ENCODE measurements at regions not wholly inside any gene's neighbourhood (a gene's known extent, or its start where the extent isn't known, plus 50 kb on each side); places are given as distances from the start of the nearest gene placed in this dataset.

GRCh38 chr2:129334128-129334527, 645.3 kb upstream of the RAB6C start:
- Histone ChIP-seq H3K79me2 (ENCODE audit: low read length) (no peaks in the 10 kb centered on the region), H3K4me2 (ENCODE audit: low read depth, low read length, poor library complexity, severe bottlenecking) (no peak overlapping the region), H4K20me1 (ENCODE audit: insufficient read depth, low read depth, low read length) (no peaks in the 10 kb centered on the region), H3K4me3 (ENCODE audit: low read length) (no peak overlapping the region), H3K4me1 (ENCODE audit: low read length) (no peaks in the 10 kb centered on the region), H3K27ac (ENCODE audit: low read length) (no peak overlapping the region), H3K9me2 (replicated peaks; ENCODE audit: insufficient read depth, low read length) (no peaks in the 10 kb centered on the region), H3K27me3 (ENCODE audit: low read length) (no peaks in the 10 kb centered on the region), H3K36me3 (ENCODE audit: insufficient read depth, low read length) (no peaks in the 10 kb centered on the region), H3K9me3 (ENCODE audit: low read length) (no peaks in the 10 kb centered on the region), H2AFZ (ENCODE audit: low read length) (no peak overlapping the region), H3K9ac (ENCODE audit: low read length) (no peak overlapping the region)
- no peak for DNase-seq

- Histone ChIP-seq H3K4me1 (ENCODE audit: low read length) (no peaks in the 10 kb centered on the region), H3K9me3 (ENCODE audit: low read length) (no peaks in the 10 kb centered on the region), H3K9ac (ENCODE audit: low read length) (no peak overlapping the region), H3K4me3 (ENCODE audit: low read length) (no peak overlapping the region), H3K36me3 (ENCODE audit: insufficient read depth, low read length) (no peaks in the 10 kb centered on the region), H3K79me2 (ENCODE audit: low read length) (no peaks in the 10 kb centered on the region), H4K20me1 (ENCODE audit: insufficient read depth, low read depth, low read length) (no peaks in the 10 kb centered on the region), H2AFZ (ENCODE audit: low read length) (no peak overlapping the region), H3K9me2 (replicated peaks; ENCODE audit: insufficient read depth, low read length) (no peaks in the 10 kb centered on the region), H3K4me2 (ENCODE audit: low read depth, low read length, poor library complexity, severe bottlenecking) (no peak overlapping the region), H3K27ac (ENCODE audit: low read length) (no peak overlapping the region), H3K27me3 (ENCODE audit: low read length) (no peaks in the 10 kb centered on the region)
- DNase-seq, result no peak
These were observed 644.6 kb upstream of the RAB6C start for GRCh38 chr2:129334696-129335410.

GRCh38 chr2:129336276-129336675, 643.2 kb upstream of the RAB6C start:
- no peak overlapping the region for H2AFZ ChIP-seq (ENCODE audit: low read length)
- DNase-seq, result no peak
- no peaks in the 10 kb centered on the region for H3K27me3 ChIP-seq (ENCODE audit: low read length)
- no peaks in the 10 kb centered on the region for H4K20me1 ChIP-seq (ENCODE audit: insufficient read depth, low read depth, low read length)
- no peaks in the 10 kb centered on the region for H3K4me1 ChIP-seq (ENCODE audit: low read length)
- H3K27ac ChIP-seq (ENCODE audit: low read length), result no peak overlapping the region
- no peak overlapping the region for H3K9ac ChIP-seq (ENCODE audit: low read length)
- H3K79me2 ChIP-seq (ENCODE audit: low read length), result no peaks in the 10 kb centered on the region
- no peak overlapping the region for H3K4me2 ChIP-seq (ENCODE audit: low read depth, low read length, poor library complexity, severe bottlenecking)
- H3K9me2 ChIP-seq (replicated peaks; ENCODE audit: insufficient read depth, low read length), result no peaks in the 10 kb centered on the region
- no peaks in the 10 kb centered on the region for H3K9me3 ChIP-seq (ENCODE audit: low read length)
- no peaks in the 10 kb centered on the region for H3K36me3 ChIP-seq (ENCODE audit: insufficient read depth, low read length)
- no peak overlapping the region for H3K4me3 ChIP-seq (ENCODE audit: low read length)

GRCh38 chr2:129337076-129337475, 642.4 kb upstream of the RAB6C start:
- no peaks in the 10 kb centered on the region for H3K9me3 ChIP-seq (ENCODE audit: low read length)
- H2AFZ ChIP-seq (ENCODE audit: low read length), result no peak overlapping the region
- H3K4me1 ChIP-seq (ENCODE audit: low read length), result no peaks in the 10 kb centered on the region
- DNase-seq, result no peak
- no peaks in the 10 kb centered on the region for H3K36me3 ChIP-seq (ENCODE audit: insufficient read depth, low read length)
- H3K4me3 ChIP-seq (ENCODE audit: low read length), result no peak overlapping the region
- no peaks in the 10 kb centered on the region for H3K79me2 ChIP-seq (ENCODE audit: low read length)
- no peaks in the 10 kb centered on the region for H3K9me2 ChIP-seq (replicated peaks; ENCODE audit: insufficient read depth, low read length)
- H3K27ac ChIP-seq (ENCODE audit: low read length), result no peak overlapping the region
- no peak overlapping the region for H3K9ac ChIP-seq (ENCODE audit: low read length)
- no peaks in the 10 kb centered on the region for H4K20me1 ChIP-seq (ENCODE audit: insufficient read depth, low read depth, low read length)
- no peak overlapping the region for H3K4me2 ChIP-seq (ENCODE audit: low read depth, low read length, poor library complexity, severe bottlenecking)
- no peaks in the 10 kb centered on the region for H3K27me3 ChIP-seq (ENCODE audit: low read length)

GRCh38 chr2:129345540-129345939, 633.9 kb upstream of the RAB6C start:
- no peaks in the 10 kb centered on the region for H4K20me1 ChIP-seq (ENCODE audit: insufficient read depth, low read depth, low read length)
- no peaks in the 10 kb centered on the region for H3K36me3 ChIP-seq (ENCODE audit: insufficient read depth, low read length)
- H3K4me3 ChIP-seq (ENCODE audit: low read length), result no peak overlapping the region
- H3K9me2 ChIP-seq (replicated peaks; ENCODE audit: insufficient read depth, low read length), result no peaks in the 10 kb centered on the region
- no peak overlapping the region for H3K27ac ChIP-seq (ENCODE audit: low read length)
- H3K9ac ChIP-seq (ENCODE audit: low read length), result no peak overlapping the region
- no peaks in the 10 kb centered on the region for H3K27me3 ChIP-seq (ENCODE audit: low read length)
- no peaks in the 10 kb centered on the region for H3K79me2 ChIP-seq (ENCODE audit: low read length)
- no peak overlapping the region for H2AFZ ChIP-seq (ENCODE audit: low read length)
- H3K4me1 ChIP-seq (ENCODE audit: low read length), result no peaks in the 10 kb centered on the region
- no peak for DNase-seq
- H3K9me3 ChIP-seq (ENCODE audit: low read length), result no peaks in the 10 kb centered on the region
- no peak overlapping the region for H3K4me2 ChIP-seq (ENCODE audit: low read depth, low read length, poor library complexity, severe bottlenecking)

- Histone ChIP-seq H3K4me1 (ENCODE audit: low read length) (no peaks in the 10 kb centered on the region), H3K79me2 (ENCODE audit: low read length) (no peaks in the 10 kb centered on the region), H4K20me1 (ENCODE audit: insufficient read depth, low read depth, low read length) (no peaks in the 10 kb centered on the region), H3K36me3 (ENCODE audit: insufficient read depth, low read length) (no peaks in the 10 kb centered on the region), H3K27ac (ENCODE audit: low read length) (no peak overlapping the region), H3K4me2 (ENCODE audit: low read depth, low read length, poor library complexity, severe bottlenecking) (no peak overlapping the region), H2AFZ (ENCODE audit: low read length) (no peak overlapping the region), H3K9me3 (ENCODE audit: low read length) (no peaks in the 10 kb centered on the region), H3K27me3 (ENCODE audit: low read length) (no peaks in the 10 kb centered on the region), H3K9me2 (replicated peaks; ENCODE audit: insufficient read depth, low read length) (no peaks in the 10 kb centered on the region), H3K4me3 (ENCODE audit: low read length) (no peak overlapping the region), H3K9ac (ENCODE audit: low read length) (no peak overlapping the region)
- peak; percentile 25 for DNase-seq
These were observed 631.8 kb upstream of the RAB6C start for GRCh38 chr2:129347486-129348217.

- no peak overlapping the region for H3K9ac ChIP-seq (ENCODE audit: low read length)
- no peaks in the 10 kb centered on the region for H3K9me2 ChIP-seq (replicated peaks; ENCODE audit: insufficient read depth, low read length)
- H3K36me3 ChIP-seq (ENCODE audit: insufficient read depth, low read length), result no peaks in the 10 kb centered on the region
- H3K27ac ChIP-seq (ENCODE audit: low read length), result no peak overlapping the region
- no peaks in the 10 kb centered on the region for H4K20me1 ChIP-seq (ENCODE audit: insufficient read depth, low read depth, low read length)
- H3K79me2 ChIP-seq (ENCODE audit: low read length), result no peaks in the 10 kb centered on the region
- H2AFZ ChIP-seq (ENCODE audit: low read length), result no peak overlapping the region
- no peak for DNase-seq
- 0 out of 2 replicates have a peak, but pooled peaks cover 2% of the 10 kb centered on the region for H3K27me3 ChIP-seq (ENCODE audit: low read length)
- H3K4me2 ChIP-seq (ENCODE audit: low read depth, low read length, poor library complexity, severe bottlenecking), result no peak overlapping the region
- H3K4me3 ChIP-seq (ENCODE audit: low read length), result no peak overlapping the region
- no peaks in the 10 kb centered on the region for H3K4me1 ChIP-seq (ENCODE audit: low read length)
- H3K9me3 ChIP-seq (ENCODE audit: low read length), result no peaks in the 10 kb centered on the region
These were observed 624.8 kb upstream of the RAB6C start for GRCh38 chr2:129354631-129355030.

- Histone ChIP-seq H3K79me2 (ENCODE audit: low read length) (no peaks in the 10 kb centered on the region), H3K9me2 (replicated peaks; ENCODE audit: insufficient read depth, low read length) (no peaks in the 10 kb centered on the region), H3K4me2 (ENCODE audit: low read depth, low read length, poor library complexity, severe bottlenecking) (no peak overlapping the region), H4K20me1 (ENCODE audit: insufficient read depth, low read depth, low read length) (no peaks in the 10 kb centered on the region), H3K27me3 (ENCODE audit: low read length) (no peaks in the 10 kb centered on the region), H3K9ac (ENCODE audit: low read length) (no peak overlapping the region), H3K9me3 (ENCODE audit: low read length) (no peaks in the 10 kb centered on the region), H3K27ac (ENCODE audit: low read length) (no peak overlapping the region), H3K4me1 (ENCODE audit: low read length) (no peaks in the 10 kb centered on the region), H3K4me3 (ENCODE audit: low read length) (no peak overlapping the region), H2AFZ (ENCODE audit: low read length) (no peak overlapping the region), H3K36me3 (ENCODE audit: insufficient read depth, low read length) (no peaks in the 10 kb centered on the region)
- no peak for DNase-seq
These were observed 617.8 kb upstream of the RAB6C start for GRCh38 chr2:129361688-129362087.
